Prostate gland (tissue), 2 donors: ENCODE measurements at regions not wholly inside any gene's neighbourhood (a gene's known extent, or its start where the extent isn't known, plus 50 kb on each side); places are given as distances from the start of the nearest gene placed in this dataset.

Experiments used
- POLR2A ChIP-seq: fragments of 450-650 bp; IDR thresholded peaks from one replicate; pipeline ENCODE4 v1.6.1; 2016; ENCODE audit warnings: antibody characterized with exemption, mild to moderate bottlenecking
- POLR2AphosphoS5 ChIP-seq: sonication (generic); formaldehyde crosslinking; IDR thresholded peaks from one replicate; pipeline ENCODE4 v1.6.1; 2017; ENCODE audit warnings: antibody characterized with exemption
- TF ChIP-seq, protein P1 (sequence below), 4 experiments: fragments of 200-600 bp in 2 of 4; fragments of 450-650 bp in 2 of 4; sonication (generic) in 2 of 4; IDR thresholded peaks; 1 replicate in 3 of 4; 2 replicates in 1 of 4; pipeline ENCODE4 v1.5.1; 2016 to 2019; ENCODE audit warnings: antibody characterized with exemption in 4 of 4, mild to moderate bottlenecking in 2 of 4, moderate library complexity in 2 of 4

DNA sequence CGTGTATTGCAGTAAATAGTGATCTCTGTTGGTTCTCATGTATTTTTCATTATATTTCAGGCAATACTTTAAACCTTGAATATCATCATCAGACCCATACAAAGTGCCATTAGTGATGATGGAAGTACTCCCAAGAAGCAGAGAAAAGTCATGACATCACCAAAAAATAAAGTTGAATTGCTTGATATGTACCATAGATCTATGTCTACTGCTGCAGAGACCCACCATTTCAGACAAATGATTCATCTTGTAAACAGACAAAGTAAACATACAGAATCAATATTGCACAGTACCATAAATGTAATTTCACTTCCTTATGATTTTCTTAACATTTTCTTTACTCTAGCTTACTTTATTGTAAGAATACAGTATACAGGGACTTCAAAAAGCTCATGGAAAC lies 347.8 kb downstream of the IPMK start:
- TF ChIP-seq, protein P1, sequence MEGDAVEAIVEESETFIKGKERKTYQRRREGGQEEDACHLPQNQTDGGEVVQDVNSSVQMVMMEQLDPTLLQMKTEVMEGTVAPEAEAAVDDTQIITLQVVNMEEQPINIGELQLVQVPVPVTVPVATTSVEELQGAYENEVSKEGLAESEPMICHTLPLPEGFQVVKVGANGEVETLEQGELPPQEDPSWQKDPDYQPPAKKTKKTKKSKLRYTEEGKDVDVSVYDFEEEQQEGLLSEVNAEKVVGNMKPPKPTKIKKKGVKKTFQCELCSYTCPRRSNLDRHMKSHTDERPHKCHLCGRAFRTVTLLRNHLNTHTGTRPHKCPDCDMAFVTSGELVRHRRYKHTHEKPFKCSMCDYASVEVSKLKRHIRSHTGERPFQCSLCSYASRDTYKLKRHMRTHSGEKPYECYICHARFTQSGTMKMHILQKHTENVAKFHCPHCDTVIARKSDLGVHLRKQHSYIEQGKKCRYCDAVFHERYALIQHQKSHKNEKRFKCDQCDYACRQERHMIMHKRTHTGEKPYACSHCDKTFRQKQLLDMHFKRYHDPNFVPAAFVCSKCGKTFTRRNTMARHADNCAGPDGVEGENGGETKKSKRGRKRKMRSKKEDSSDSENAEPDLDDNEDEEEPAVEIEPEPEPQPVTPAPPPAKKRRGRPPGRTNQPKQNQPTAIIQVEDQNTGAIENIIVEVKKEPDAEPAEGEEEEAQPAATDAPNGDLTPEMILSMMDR (IDR thresholded peaks at IDR 0.05) = no peak
- TF ChIP-seq POLR2A (no peak), POLR2AphosphoS5 (no peak)
